Body of pancreas (tissue), 4 donors: ENCODE measurements at regions not wholly inside any gene's neighbourhood (a gene's known extent, or its start where the extent isn't known, plus 50 kb on each side); places are given as distances from the start of the nearest gene placed in this dataset.

Experiments
- ATAC-seq: fragments of 150-250 bp; one replicate; pipeline ENCODE4 v1.9.1; 2016
- DNase-seq, 4 donors: peaks; one replicate each; pipeline ENCODE4 v3.0.0-alpha.2; 2019
- H3K27ac ChIP-seq, 4 donors: fragments of 200-600 bp; sonication (generic); 1 replicate in 3 of 4; 2 replicates in 1 of 4; pipeline versions ENCODE4 v1.5.1 to v1.6.1; 2016 to 2019; ENCODE audit warnings: mild to moderate bottlenecking in 1 of 4, mixed read lengths in 1 of 4, moderate library complexity in 1 of 4
- H3K27me3 ChIP-seq, 2 donors: fragments of 200-600 bp; sonication (generic); one replicate each; pipeline ENCODE4 v1.6.0; 2016; ENCODE audit warnings: mild to moderate bottlenecking in 1 of 2
- H3K36me3 ChIP-seq, 2 donors: fragments of 200-600 bp; sonication (generic); replicated peaks in 1 of 2; 2 replicates each; pipeline ENCODE4 v1.5.1; 2016; ENCODE audit warnings: low read depth in 2 of 2; ENCODE audit not compliant: insufficient read depth in 1 of 2
- H3K4me1 ChIP-seq: fragments of 200-600 bp; sonication (generic); one replicate; pipeline ENCODE4 v1.6.0; 2016
- H3K4me3 ChIP-seq, 2 donors: fragments of 200-600 bp; sonication (generic); 1 replicate in 1 of 2; 2 replicates in 1 of 2; pipeline ENCODE4 v1.5.1; 2016 to 2019
- H3K9me3 ChIP-seq, 3 donors: fragments of 200-600 bp; sonication (generic); 1 replicate in 2 of 3; 2 replicates in 1 of 3; pipeline ENCODE4 v1.5.1; 2016
- CTCF ChIP-seq, 7 experiments: fragments of 450-650 bp in 4 of 7; fragments of 200-600 bp in 3 of 7; sonication (generic) in 3 of 7; IDR thresholded peaks; one replicate each; pipeline ENCODE4 v1.5.1; 2016 to 2019; ENCODE audit warnings: antibody characterized with exemption in 7 of 7
- POLR2A ChIP-seq, 3 donors: fragments of 450-650 bp; IDR thresholded peaks; one replicate each; pipeline ENCODE4 v1.6.1; 2016; ENCODE audit warnings: antibody characterized with exemption in 3 of 3, mild to moderate bottlenecking in 2 of 3
- WGBS, 2 donors: methylation state at CpG; one replicate each; pipeline ENCODE4 v1.1.5; 2017; 5-methylcytosine and 5-hydroxymethylcytosine counted together
- intact Hi-C: fragments of 100-400 bp; cut with DNase I; formaldehyde crosslinking; loops from one replicate; pipeline ENCODE4 v1.15.1; 2023

GRCh38 chr5:153206361-153206760, 284.1 kb upstream of the GRIA1 start:
- Histone ChIP-seq H3K27me3 (no peaks in the 10 kb centered on the region), H3K4me1 (no peaks in the 10 kb centered on the region), H3K9me3 (no peaks in the 10 kb centered on the region), H3K36me3 (no peaks in the 10 kb centered on the region), H3K27ac (no peak overlapping the region), H3K4me3 (no peak overlapping the region)
- 49 to 55% methylated on average over 3 of the region's 3 CpGs for WGBS, 2 donors
- TF ChIP-seq POLR2A (IDR thresholded peaks at IDR 0.05) (no peak), CTCF (IDR thresholded peaks at IDR 0.05) (no peak)
- DNase-seq (no peak), ATAC-seq (no peak)
- intact Hi-C loops = no loop called here

GRCh38 chr5:153209016-153209415, 281.5 kb upstream of the GRIA1 start:
- no peak for DNase-seq
- Histone ChIP-seq H3K27me3 (no peaks in the 10 kb centered on the region), H3K4me1 (no peaks in the 10 kb centered on the region), H3K4me3 (no peak overlapping the region), H3K27ac (no peak overlapping the region), H3K36me3 (no peaks in the 10 kb centered on the region), H3K9me3 (no peaks in the 10 kb centered on the region)
- 67 to 71% methylated on average over 3 of the region's 3 CpGs for WGBS, 2 donors
- no peak for ATAC-seq
- intact Hi-C loops = no loop called here
- no peak for TF ChIP-seq CTCF (IDR thresholded peaks at IDR 0.05)
- no peak for TF ChIP-seq POLR2A (IDR thresholded peaks at IDR 0.05)

- Histone ChIP-seq H3K27me3 (no peaks in the 10 kb centered on the region), H3K4me1 (no peaks in the 10 kb centered on the region), H3K9me3 (no peaks in the 10 kb centered on the region), H3K27ac (no peak overlapping the region), H3K4me3 (no peak overlapping the region), H3K36me3 (no peaks in the 10 kb centered on the region)
- ATAC-seq (no peak), DNase-seq (no peak)
- intact Hi-C loops = no loop called here
- TF ChIP-seq POLR2A (IDR thresholded peaks at IDR 0.05) (no peak), CTCF (IDR thresholded peaks at IDR 0.05) (no peak)
- WGBS, 2 donors = 55 to 67% methylated on average over 2 of the region's 2 CpGs
Observed at GRCh38 chr5:153209687-153210086, 280.8 kb upstream of the GRIA1 start.

GRCh38 chr5:153211076-153211475, 279.4 kb upstream of the GRIA1 start:
- intact Hi-C loops = no loop called here
- Histone ChIP-seq H3K36me3 (no peaks in the 10 kb centered on the region), H3K4me1 (no peaks in the 10 kb centered on the region), H3K4me3 (no peak overlapping the region), H3K27ac (no peak overlapping the region), H3K9me3 (no peaks in the 10 kb centered on the region), H3K27me3 (no peaks in the 10 kb centered on the region)
- DNase-seq (no peak), ATAC-seq (no peak)
- WGBS, 2 donors = 10 to 15% methylated on average over 4 of the region's 4 CpGs
- TF ChIP-seq CTCF (IDR thresholded peaks at IDR 0.05) = no peak
- TF ChIP-seq POLR2A (IDR thresholded peaks at IDR 0.05) = no peak

- no peaks in the 10 kb centered on the region for H3K9me3 ChIP-seq
- no peak overlapping the region for H3K27ac ChIP-seq
- ATAC-seq (no peak), DNase-seq (no peak)
- 60 to 79% methylated on average over 3 of the region's 3 CpGs for whole genome bisulfite sequencing, 2 donors
- H3K36me3 ChIP-seq = no peaks in the 10 kb centered on the region
- no peak for TF ChIP-seq POLR2A (IDR thresholded peaks at IDR 0.05)
- no peak for TF ChIP-seq CTCF (IDR thresholded peaks at IDR 0.05)
- intact Hi-C loops = no loop called here
- H3K27me3 ChIP-seq = no peaks in the 10 kb centered on the region
- no peak overlapping the region for H3K4me3 ChIP-seq
- no peaks in the 10 kb centered on the region for H3K4me1 ChIP-seq
Observed at GRCh38 chr5:153212471-153212870, 278.0 kb upstream of the GRIA1 start.
